ENCODE measurements at regions not wholly inside any gene's neighbourhood (a gene's known extent, or its start where the extent isn't known, plus 50 kb on each side); places are given as distances from the start of the nearest gene placed in this dataset.

- DNase-seq = no peak
- H3K9ac ChIP-seq (ENCODE audit: low read length) = no peak overlapping the region
- no peaks in the 10 kb centered on the region for H4K20me1 ChIP-seq (ENCODE audit: insufficient read depth, low read length)
- H3F3A ChIP-seq (ENCODE audit: insufficient read depth, low read length) = no peaks in the 10 kb centered on the region
- no peak overlapping the region for H3K27ac ChIP-seq (ENCODE audit: low read length)
- no peak overlapping the region for H3K4me2 ChIP-seq (ENCODE audit: low read depth, low read length)
- no peak overlapping the region for H2AFZ ChIP-seq (ENCODE audit: low read length)
- no peak for TF ChIP-seq EZH2 (optimal IDR thresholded peaks at IDR 0.05; ENCODE audit: low read depth, low read length)
- H3K9me2 ChIP-seq (replicated peaks; ENCODE audit: insufficient read depth, low read length) = no peaks in the 10 kb centered on the region
- no peaks in the 10 kb centered on the region for H3K79me2 ChIP-seq (ENCODE audit: low read length)
- H3K27me3 ChIP-seq (replicated peaks; ENCODE audit: insufficient read depth, low read length) = peaks cover 35% of the 10 kb centered on the region
- H3K4me1 ChIP-seq (ENCODE audit: low read length) = no peaks in the 10 kb centered on the region
- no peaks in the 10 kb centered on the region for H3K36me3 ChIP-seq (replicated peaks; ENCODE audit: insufficient read depth, low read length)
- no peaks in the 10 kb centered on the region for H3K9me3 ChIP-seq (replicated peaks; ENCODE audit: insufficient read depth, low read length)
- H3K4me3 ChIP-seq (ENCODE audit: low read length) = no peak overlapping the region
These were observed 55.7 kb upstream of the IRX4 start for GRCh38 chr5:1938310-1939000.

- H3K9me3 ChIP-seq (replicated peaks; ENCODE audit: insufficient read depth, low read length) = no peaks in the 10 kb centered on the region
- no peaks in the 10 kb centered on the region for H3K36me3 ChIP-seq (replicated peaks; ENCODE audit: insufficient read depth, low read length)
- no peak overlapping the region for H3K27ac ChIP-seq (ENCODE audit: low read length)
- H3K79me2 ChIP-seq (ENCODE audit: low read length) = no peaks in the 10 kb centered on the region
- no peak overlapping the region for H3K4me2 ChIP-seq (ENCODE audit: low read depth, low read length)
- H2AFZ ChIP-seq (ENCODE audit: low read length) = no peak overlapping the region
- no peak for DNase-seq
- H3K9ac ChIP-seq (ENCODE audit: low read length) = no peak overlapping the region
- no peaks in the 10 kb centered on the region for H4K20me1 ChIP-seq (ENCODE audit: insufficient read depth, low read length)
- H3F3A ChIP-seq (ENCODE audit: insufficient read depth, low read length) = no peaks in the 10 kb centered on the region
- H3K4me1 ChIP-seq (ENCODE audit: low read length) = no peaks in the 10 kb centered on the region
- TF ChIP-seq CTCF (IDR thresholded peaks at IDR 0.05; ENCODE audit: low read length) (no peak), EZH2phosphoT487 (IDR thresholded peaks at IDR 0.05; ENCODE audit: low read length) (no peak), EZH2 (optimal IDR thresholded peaks at IDR 0.05; ENCODE audit: low read depth, low read length) (no peak)
- no peak overlapping the region for H3K4me3 ChIP-seq (ENCODE audit: low read length)
- H3K9me2 ChIP-seq (replicated peaks; ENCODE audit: insufficient read depth, low read length) = no peaks in the 10 kb centered on the region
- peaks cover 42% of the 10 kb centered on the region for H3K27me3 ChIP-seq (replicated peaks; ENCODE audit: insufficient read depth, low read length)
These were observed 54.9 kb upstream of the IRX4 start for GRCh38 chr5:1937590-1937989.

- Histone ChIP-seq H3K9me3 (replicated peaks; ENCODE audit: insufficient read depth, low read length) (no peaks in the 10 kb centered on the region), H3K27me3 (replicated peaks; ENCODE audit: insufficient read depth, low read length) (peaks cover 42% of the 10 kb centered on the region), H3K79me2 (ENCODE audit: low read length) (no peaks in the 10 kb centered on the region), H3K27ac (ENCODE audit: low read length) (no peak overlapping the region), H3K4me1 (ENCODE audit: low read length) (no peaks in the 10 kb centered on the region), H3K9me2 (replicated peaks; ENCODE audit: insufficient read depth, low read length) (no peaks in the 10 kb centered on the region), H3K36me3 (replicated peaks; ENCODE audit: insufficient read depth, low read length) (no peaks in the 10 kb centered on the region), H3K4me3 (ENCODE audit: low read length) (no peak overlapping the region), H3K4me2 (ENCODE audit: low read depth, low read length) (no peak overlapping the region), H3K9ac (ENCODE audit: low read length) (no peak overlapping the region), H2AFZ (ENCODE audit: low read length) (no peak overlapping the region), H3F3A (ENCODE audit: insufficient read depth, low read length) (no peaks in the 10 kb centered on the region), H4K20me1 (ENCODE audit: insufficient read depth, low read length) (no peaks in the 10 kb centered on the region)
- no peak for DNase-seq
- no peak for TF ChIP-seq EZH2phosphoT487 (IDR thresholded peaks at IDR 0.05; ENCODE audit: low read length)
- TF ChIP-seq EZH2 (optimal IDR thresholded peaks at IDR 0.05; ENCODE audit: low read depth, low read length) = no peak
- no peak for TF ChIP-seq CTCF (IDR thresholded peaks at IDR 0.05; ENCODE audit: low read length)
These were observed 54.2 kb upstream of the IRX4 start for GRCh38 chr5:1936901-1937300.

- H3K36me3 ChIP-seq (replicated peaks; ENCODE audit: insufficient read depth, low read length) = no peaks in the 10 kb centered on the region
- H3K79me2 ChIP-seq (ENCODE audit: low read length) = no peaks in the 10 kb centered on the region
- H3K4me1 ChIP-seq (ENCODE audit: low read length) = no peaks in the 10 kb centered on the region
- H3K9me2 ChIP-seq (replicated peaks; ENCODE audit: insufficient read depth, low read length) = no peaks in the 10 kb centered on the region
- H4K20me1 ChIP-seq (ENCODE audit: insufficient read depth, low read length) = no peaks in the 10 kb centered on the region
- no peak overlapping the region for H2AFZ ChIP-seq (ENCODE audit: low read length)
- no peaks in the 10 kb centered on the region for H3K9me3 ChIP-seq (replicated peaks; ENCODE audit: insufficient read depth, low read length)
- H3K27ac ChIP-seq (ENCODE audit: low read length) = no peak overlapping the region
- no peak for TF ChIP-seq EZH2phosphoT487 (IDR thresholded peaks at IDR 0.05; ENCODE audit: low read length)
- TF ChIP-seq CTCF (IDR thresholded peaks at IDR 0.05; ENCODE audit: low read length) = no peak
- TF ChIP-seq EZH2 (optimal IDR thresholded peaks at IDR 0.05; ENCODE audit: low read depth, low read length) = no peak
- H3K4me3 ChIP-seq (ENCODE audit: low read length) = no peak overlapping the region
- H3F3A ChIP-seq (ENCODE audit: insufficient read depth, low read length) = no peaks in the 10 kb centered on the region
- H3K9ac ChIP-seq (ENCODE audit: low read length) = no peak overlapping the region
- peaks cover 43% of the 10 kb centered on the region for H3K27me3 ChIP-seq (replicated peaks; ENCODE audit: insufficient read depth, low read length)
- no peak overlapping the region for H3K4me2 ChIP-seq (ENCODE audit: low read depth, low read length)
- DNase-seq = no peak
These were observed 53.7 kb upstream of the IRX4 start for GRCh38 chr5:1936413-1936812.
